Adrenal gland (tissue), 5 donors: ENCODE measurements at regions not wholly inside any gene's neighbourhood (a gene's known extent, or its start where the extent isn't known, plus 50 kb on each side); places are given as distances from the start of the nearest gene placed in this dataset.

ENCODE experiments used
- POLR2A ChIP-seq, 2 donors: fragments of 450-650 bp; IDR thresholded peaks; one replicate each; pipeline ENCODE4 v1.6.1; 2017; ENCODE audit warnings: antibody characterized with exemption in 2 of 2, mild to moderate bottlenecking in 2 of 2, moderate library complexity in 1 of 2
- TF ChIP-seq, protein P1 (sequence below), 6 experiments: fragments of 450-650 bp in 4 of 6; fragments of 200-600 bp in 2 of 6; sonication (generic) in 1 of 6; IDR thresholded peaks; 1 replicate in 5 of 6; 2 replicates in 1 of 6; pipeline versions ENCODE4 v1.5.1 to v1.8.0; 2016 to 2021; ENCODE audit warnings: antibody characterized with exemption in 6 of 6, mild to moderate bottlenecking in 2 of 6, moderate library complexity in 1 of 6
- donor health status: DM: no; HTN: no; CAD: no.

DNA sequence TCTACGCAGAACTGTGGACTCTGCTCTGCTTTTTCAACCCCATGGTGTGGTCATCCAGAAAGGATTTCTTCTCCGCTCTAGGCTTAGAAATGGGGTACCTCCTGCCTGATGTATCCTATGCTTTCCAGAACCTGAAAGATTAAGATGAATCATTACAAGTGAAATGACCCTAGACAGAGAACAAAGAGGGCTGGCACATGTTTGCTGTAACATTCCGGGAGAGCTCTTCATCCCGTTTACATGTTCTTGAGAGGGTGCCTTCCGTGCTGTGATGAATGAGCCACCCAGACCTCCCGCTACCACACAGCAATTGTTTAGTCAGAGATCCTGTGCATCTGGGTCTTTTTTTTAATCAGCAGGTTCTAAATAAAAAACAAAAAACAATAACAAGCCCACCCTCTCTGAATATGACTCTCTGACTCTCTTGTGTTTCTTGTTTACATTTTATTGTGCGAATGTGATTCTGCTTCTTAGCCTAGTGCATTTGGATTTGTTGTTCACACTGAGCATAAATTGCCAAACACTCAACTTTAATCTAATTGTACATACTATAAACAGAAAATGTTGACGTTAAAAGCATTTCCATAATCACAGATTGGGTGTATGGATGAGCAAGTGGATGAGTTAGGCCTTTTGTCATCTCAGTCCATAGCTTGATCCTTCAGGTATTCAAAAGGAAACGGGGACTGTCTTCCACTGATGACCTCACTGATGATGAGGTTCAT lies 87.1 kb downstream of the GPR88 start:
- TF ChIP-seq, protein P1, sequence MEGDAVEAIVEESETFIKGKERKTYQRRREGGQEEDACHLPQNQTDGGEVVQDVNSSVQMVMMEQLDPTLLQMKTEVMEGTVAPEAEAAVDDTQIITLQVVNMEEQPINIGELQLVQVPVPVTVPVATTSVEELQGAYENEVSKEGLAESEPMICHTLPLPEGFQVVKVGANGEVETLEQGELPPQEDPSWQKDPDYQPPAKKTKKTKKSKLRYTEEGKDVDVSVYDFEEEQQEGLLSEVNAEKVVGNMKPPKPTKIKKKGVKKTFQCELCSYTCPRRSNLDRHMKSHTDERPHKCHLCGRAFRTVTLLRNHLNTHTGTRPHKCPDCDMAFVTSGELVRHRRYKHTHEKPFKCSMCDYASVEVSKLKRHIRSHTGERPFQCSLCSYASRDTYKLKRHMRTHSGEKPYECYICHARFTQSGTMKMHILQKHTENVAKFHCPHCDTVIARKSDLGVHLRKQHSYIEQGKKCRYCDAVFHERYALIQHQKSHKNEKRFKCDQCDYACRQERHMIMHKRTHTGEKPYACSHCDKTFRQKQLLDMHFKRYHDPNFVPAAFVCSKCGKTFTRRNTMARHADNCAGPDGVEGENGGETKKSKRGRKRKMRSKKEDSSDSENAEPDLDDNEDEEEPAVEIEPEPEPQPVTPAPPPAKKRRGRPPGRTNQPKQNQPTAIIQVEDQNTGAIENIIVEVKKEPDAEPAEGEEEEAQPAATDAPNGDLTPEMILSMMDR (IDR thresholded peaks at IDR 0.05): no peak
- TF ChIP-seq POLR2A (IDR thresholded peaks at IDR 0.05): no peak
